GM19395 (cell line): ENCODE measurements at regions not wholly inside any gene's neighbourhood (a gene's known extent, or its start where the extent isn't known, plus 50 kb on each side); places are given as distances from the start of the nearest gene placed in this dataset.
"Not testable (repeated sequence)": the region's sequence is repeated elsewhere in the genome, so short reads cannot be mapped to it uniquely, and the experiment has no call there.

ENCODE experiments used
- ATAC-seq: cut with Tn5 transposase; IDR thresholded peaks from one replicate; pipeline ENCODE4 v1.9.1; 2021; ENCODE audit warnings: mild to moderate bottlenecking, moderate library complexity; ENCODE audit not compliant: unreplicated experiment

- no peak for ATAC-seq
Measured at GRCh38 chr3:177610686-177611633, 413.7 kb upstream of the TBL1XR1 start.

DNA sequence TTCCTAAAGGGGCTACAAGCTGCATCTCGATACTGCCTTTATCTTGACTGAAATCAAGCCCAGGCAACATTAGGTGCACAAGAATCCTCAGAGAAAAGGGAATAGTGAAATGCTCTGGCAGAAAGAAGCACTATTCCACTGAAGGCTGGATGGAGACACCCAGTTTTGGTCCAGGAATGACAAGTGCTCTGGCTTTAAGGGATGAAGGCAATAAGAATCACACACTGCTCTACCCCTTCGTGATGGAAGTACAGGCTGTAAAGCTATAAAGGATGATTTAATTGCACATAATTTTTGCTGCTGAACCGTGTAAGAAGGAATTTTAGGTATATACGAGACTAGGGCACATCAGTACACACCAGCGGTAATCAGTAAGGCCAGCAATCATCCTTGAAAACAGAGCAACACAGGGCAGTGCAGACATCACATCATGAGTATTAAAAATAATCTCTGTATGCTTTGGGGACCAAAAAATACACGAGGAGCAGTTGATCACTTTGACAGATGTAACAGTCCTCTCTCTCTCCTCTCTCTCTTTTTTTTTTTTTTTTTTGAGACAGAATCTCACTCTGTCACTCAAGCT, 414.6 kb upstream of the TBL1XR1 start:
- no peak for ATAC-seq

GRCh38 chr3:177613901-177614300, 416.6 kb upstream of the TBL1XR1 start:
- ATAC-seq = no peak

- no peak for ATAC-seq
Measured at GRCh38 chr3:177615015-177615414, 417.7 kb upstream of the TBL1XR1 start.

DNA sequence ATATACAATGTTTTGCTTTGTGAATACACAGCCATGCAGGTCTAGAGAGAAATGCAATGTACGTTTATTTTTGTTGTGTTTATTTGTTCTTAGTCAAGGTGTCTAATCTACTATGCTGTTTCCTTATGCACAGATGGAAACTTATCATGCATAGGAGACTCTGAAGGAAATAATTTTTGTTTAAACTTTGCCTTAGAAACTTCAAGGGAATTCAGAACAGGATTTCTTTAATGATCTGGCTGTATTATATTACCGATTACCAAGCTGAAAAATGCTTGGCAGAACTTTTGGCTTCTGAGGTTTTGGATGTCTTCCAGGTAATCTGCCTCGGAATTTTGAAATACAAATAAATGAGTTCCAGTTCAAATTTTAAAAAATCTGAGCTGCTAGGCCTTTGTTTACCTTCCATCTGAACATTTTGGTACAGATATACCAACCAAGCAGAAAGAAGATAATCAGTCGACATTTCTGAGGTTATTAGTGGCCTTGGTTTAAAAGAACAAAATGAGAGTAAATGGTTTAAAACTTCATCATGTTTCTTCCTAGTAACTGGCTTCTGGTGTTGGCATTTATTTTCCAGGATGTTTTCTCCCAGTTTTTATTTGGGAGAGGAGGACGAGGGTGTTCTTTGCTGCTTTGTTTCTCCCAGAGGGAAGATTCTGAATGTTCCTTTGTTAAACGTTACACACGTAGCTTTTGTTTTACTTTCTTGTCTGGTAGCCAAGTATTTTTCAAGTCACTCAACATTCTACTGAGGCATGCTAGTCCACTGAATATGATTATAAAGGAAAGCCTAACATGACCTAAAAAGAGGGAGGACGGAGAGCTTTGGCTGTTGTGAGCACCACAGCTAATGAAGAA, 421.8 kb upstream of the TBL1XR1 start:
- no peak for ATAC-seq

GRCh38 chr3:177620073-177620472, 422.8 kb upstream of the TBL1XR1 start:
- no peak for ATAC-seq

DNA sequence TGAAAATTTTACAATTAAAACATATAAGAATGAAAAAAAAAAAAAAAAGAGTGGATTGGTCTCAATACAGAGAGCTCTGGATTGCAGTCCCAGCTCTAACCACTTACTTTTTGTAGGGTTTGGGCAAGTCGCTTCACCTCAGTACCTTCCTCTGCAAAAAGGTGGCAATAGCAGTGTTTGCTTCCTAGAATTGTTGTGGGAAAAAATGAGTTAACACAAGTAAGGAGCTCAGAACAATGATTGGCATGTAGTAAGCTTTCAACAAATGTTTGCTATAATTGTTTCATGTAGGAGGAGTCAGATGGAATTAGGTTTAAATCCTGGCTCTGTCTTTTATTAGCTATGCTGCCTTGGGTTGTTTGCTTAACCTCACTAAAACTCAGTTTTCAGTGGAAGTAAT, 425.2 kb upstream of the TBL1XR1 start:
- ATAC-seq = no peak

- ATAC-seq = no peak
Measured at GRCh38 chr3:177622982-177623617, 425.8 kb upstream of the TBL1XR1 start.

DNA sequence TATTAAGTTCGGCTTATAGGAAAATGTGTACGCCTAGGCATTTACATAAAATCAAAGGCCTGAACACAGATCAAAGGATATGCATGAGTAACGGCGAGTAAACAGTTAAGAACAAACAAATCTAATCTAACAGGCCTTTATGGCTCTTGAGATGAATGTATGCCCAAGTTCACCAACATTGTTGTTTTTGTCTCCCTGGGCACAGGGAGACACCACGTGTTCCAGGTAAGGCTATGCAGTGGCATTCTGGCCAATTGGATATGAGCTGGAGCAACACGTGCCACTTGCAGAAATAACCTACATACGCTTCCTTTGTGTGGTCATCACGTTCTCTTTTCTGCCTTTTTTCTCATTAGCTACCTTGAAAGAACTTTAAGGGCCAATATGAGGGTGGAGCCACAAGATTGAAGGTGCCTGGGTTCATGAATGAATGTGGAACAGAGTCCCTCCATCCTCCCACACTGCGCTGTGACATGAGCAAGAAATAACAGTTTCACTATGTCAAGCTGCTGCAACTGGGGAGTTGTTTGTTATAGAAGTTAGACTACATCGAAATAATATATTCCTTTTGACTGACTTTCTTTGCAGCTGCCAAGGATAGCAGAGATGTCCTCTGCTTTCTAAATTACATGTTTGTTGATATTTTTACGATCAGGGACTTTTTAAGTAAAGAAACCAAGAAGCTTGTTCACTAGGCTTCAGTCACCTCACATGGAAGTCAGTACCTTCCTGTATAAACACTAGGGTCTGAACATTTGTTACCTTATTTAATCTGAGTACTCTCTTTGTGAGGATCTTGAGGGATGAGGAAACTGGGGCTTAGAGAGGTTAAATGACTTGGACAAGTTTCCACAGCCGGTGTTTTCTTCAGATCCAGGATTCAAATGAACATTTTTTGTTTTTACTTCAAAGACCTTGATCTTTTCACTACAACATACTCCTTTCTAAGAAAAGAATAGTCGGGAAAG, 427.5 kb upstream of the TBL1XR1 start:
- no peak for ATAC-seq

GRCh38 chr3:177626045-177626444, 428.8 kb upstream of the TBL1XR1 start:
- no peak for ATAC-seq

DNA sequence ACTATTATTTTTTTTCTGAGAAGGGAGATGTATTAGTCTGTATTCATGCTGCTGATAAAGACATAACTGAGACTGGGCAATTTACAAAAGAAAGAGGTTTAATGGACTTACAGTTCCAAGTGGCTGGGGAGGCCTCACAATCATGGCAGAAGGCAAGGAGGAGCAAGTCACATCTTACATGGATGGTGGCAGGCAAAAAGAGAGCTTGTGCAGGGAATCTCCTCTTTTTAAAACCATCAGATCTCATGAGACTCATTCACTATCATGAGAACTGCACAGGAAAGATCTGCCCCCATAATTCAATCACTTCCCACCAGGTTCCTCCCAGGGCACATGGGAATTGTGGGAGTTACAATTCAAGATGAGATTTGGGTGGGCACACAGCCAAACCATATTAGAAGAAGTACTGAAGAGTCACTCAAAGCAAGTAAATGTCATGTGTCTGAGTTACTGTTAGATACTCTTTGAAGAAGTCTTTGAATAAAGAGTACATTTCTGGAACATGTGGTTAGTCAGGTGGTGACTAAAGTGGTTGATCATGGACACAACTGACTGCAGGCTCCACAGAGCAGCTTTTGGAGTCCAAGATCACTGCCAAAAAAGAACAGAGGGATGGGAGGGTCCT, 430.9 kb upstream of the TBL1XR1 start:
- not testable (repeated sequence) for ATAC-seq

- no peak for ATAC-seq
Measured at GRCh38 chr3:177629276-177629675, 432.0 kb upstream of the TBL1XR1 start.

DNA sequence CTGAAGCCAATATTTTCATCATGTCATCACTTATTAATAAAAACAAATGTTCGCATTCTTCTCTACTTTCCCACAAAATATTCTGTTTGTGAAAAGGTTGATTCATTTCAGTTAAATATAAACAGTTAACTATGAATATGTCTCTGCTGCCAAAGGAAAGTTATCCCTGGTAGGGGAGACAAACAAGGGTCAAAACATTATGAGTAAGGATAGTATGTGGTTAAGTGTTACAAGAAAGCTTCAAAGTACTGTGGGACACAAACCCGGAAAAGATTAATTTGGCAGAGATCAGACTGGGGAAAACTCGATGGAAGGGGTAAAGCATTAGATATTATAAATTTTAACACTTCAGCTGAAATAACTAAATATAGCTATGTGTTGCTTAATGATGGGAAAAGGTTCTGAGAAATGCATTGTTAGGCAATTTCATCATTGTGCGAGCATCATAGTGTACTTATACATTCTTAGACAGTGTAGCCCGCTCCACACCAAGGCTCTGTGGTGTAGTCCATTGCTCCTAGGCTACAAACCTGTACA, 436.5 kb upstream of the TBL1XR1 start:
- no peak for ATAC-seq

DNA sequence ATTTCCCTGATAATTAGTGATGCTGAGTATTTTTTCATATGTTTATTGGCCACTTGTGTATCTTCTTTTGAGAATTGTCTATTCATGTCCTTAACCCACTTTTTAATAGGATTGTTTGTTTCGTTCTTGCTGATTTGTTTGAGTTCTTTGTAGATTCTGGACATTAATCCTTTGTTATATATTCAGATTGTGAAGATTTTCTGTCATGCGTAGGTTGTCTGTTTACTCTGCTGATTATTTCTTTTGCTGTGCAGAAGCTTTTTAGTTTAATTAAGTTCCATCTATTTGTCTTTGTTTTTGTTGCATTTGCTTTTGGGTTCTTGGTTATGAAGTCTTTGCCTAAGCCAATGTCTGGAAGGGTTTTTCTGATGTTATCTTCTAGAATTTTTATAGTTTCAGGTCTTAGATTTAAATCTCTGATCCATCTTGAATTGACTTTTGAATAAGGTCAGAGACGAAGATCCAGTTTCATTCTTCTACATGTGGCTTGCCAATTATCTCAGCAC, 438.4 kb upstream of the TBL1XR1 start:
- not testable (repeated sequence) for ATAC-seq

DNA sequence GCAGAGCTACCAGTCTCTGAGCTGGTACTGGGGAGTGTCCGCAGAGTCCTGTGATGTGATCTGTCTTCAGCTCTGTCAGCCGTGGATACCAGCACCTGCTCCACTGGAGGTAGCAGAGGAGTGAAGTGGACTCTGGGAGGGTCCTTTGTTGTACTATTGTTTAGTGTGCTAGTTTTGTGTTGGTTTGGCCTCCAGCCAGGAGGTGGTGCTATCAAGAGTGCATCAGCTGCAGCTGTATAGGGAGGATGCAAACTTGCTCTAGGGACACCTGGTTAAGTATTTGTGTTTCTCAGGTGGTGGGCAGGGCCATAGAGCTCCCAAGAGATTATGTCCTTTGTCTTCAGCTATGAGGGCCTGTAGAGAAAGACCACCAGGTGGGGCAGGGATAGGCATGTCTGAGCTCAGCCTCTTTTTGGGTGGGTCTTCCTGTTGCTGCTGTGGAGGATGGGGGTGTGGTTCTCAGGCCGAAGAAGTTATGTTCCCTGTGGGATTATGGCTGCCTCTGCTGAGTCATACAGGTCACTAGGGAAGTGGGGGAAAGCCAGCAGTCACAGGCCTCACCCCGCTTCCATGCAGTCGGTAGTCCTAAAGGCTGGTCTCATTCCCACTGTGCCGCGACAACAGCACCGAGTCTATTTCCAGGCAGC, 443.2 kb upstream of the TBL1XR1 start:
- no peak for ATAC-seq

DNA sequence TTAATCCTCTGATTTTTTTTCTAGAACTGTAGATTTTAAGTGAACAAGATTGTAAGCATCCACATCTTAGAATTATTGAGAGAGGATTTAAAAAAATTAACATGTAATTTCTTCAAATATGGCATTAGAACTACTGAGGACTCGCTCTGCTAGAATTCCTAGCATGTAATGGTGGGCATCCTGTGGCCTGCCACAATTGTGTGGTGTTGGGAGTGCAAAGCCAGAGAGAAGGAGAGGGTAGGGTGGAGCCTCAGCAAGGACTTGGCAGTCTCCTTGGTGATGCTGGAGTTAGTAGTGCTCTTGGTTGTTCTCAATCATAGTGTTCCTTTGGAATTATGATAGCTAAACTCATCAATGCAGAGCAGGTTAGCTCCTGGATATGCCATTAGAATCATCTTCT, 443.9 kb upstream of the TBL1XR1 start:
- no peak for ATAC-seq

GRCh38 chr3:177642042-177642803, 444.9 kb upstream of the TBL1XR1 start:
- no peak for ATAC-seq

GRCh38 chr3:177642804-177643125, 445.5 kb upstream of the TBL1XR1 start:
- ATAC-seq = no peak
